ENCODE measurements at regions not wholly inside any gene's neighbourhood (a gene's known extent, or its start where the extent isn't known, plus 50 kb on each side); places are given as distances from the start of the nearest gene placed in this dataset.

GRCh38 chr2:121818546-121818945 is 63.1 kb downstream of the TSN start:
- H3K9me3 Mint-ChIP-seq, result no peaks in the 10 kb centered on the region
- H3K27ac Mint-ChIP-seq, result no peak overlapping the region
- H3K36me3 Mint-ChIP-seq (ENCODE audit: low read depth), result no peaks in the 10 kb centered on the region
- intact Hi-C loops (cut with micrococcal nuclease), result no loop called here
- no peak overlapping the region for H3K4me3 Mint-ChIP-seq
- DNase-seq (ENCODE audit: low spot score), result no peak
- peaks cover 21% of the 10 kb centered on the region for H3K27me3 Mint-ChIP-seq (ENCODE audit: insufficient read depth)
- no peaks in the 10 kb centered on the region for H3K4me1 Mint-ChIP-seq (ENCODE audit: low read depth)

GRCh38 chr2:121819846-121820245 is 64.4 kb downstream of the TSN start:
- DNase-seq (ENCODE audit: low spot score), result no peak
- Mint-ChIP-seq H3K4me1 (ENCODE audit: low read depth) (no peaks in the 10 kb centered on the region), H3K9me3 (no peaks in the 10 kb centered on the region), H3K27me3 (ENCODE audit: insufficient read depth) (peaks cover 17% of the 10 kb centered on the region), H3K36me3 (ENCODE audit: low read depth) (no peaks in the 10 kb centered on the region), H3K4me3 (no peak overlapping the region), H3K27ac (no peak overlapping the region)
- intact Hi-C loops (cut with micrococcal nuclease), result no loop called here

- intact Hi-C loops (cut with micrococcal nuclease), result no loop called here
Measured at GRCh38 chr2:121821476-121822158, 66.2 kb downstream of the TSN start.

GRCh38 chr2:121824264-121824663 is 68.8 kb downstream of the TSN start:
- H3K9me3 Mint-ChIP-seq, result no peaks in the 10 kb centered on the region
- peaks cover 4% of the 10 kb centered on the region for H3K27me3 Mint-ChIP-seq (ENCODE audit: insufficient read depth)
- no peak overlapping the region for H3K4me3 Mint-ChIP-seq

More at GRCh38 chr2:121821476-121822158, 66.2 kb downstream of the TSN start:
- Mint-ChIP-seq H3K4me1 (ENCODE audit: low read depth) (no peaks in the 10 kb centered on the region), H3K27ac (no peak overlapping the region), H3K9me3 (no peaks in the 10 kb centered on the region), H3K4me3 (no peak overlapping the region), H3K36me3 (ENCODE audit: low read depth) (no peaks in the 10 kb centered on the region), H3K27me3 (ENCODE audit: insufficient read depth) (peaks cover 15% of the 10 kb centered on the region)
- no peak for DNase-seq (ENCODE audit: low spot score)

GRCh38 chr2:121825003-121825950 is 69.8 kb downstream of the TSN start:
- Mint-ChIP-seq H3K4me1 (ENCODE audit: low read depth) (no peaks in the 10 kb centered on the region), H3K4me3 (no peak overlapping the region), H3K27me3 (ENCODE audit: insufficient read depth) (no peaks in the 10 kb centered on the region), H3K9me3 (no peaks in the 10 kb centered on the region), H3K27ac (no peak overlapping the region), H3K36me3 (ENCODE audit: low read depth) (no peaks in the 10 kb centered on the region)
- DNase-seq (ENCODE audit: low spot score), result no peak
- intact Hi-C loops (cut with micrococcal nuclease), result no loop called here

More at GRCh38 chr2:121824264-121824663, 68.8 kb downstream of the TSN start:
- Mint-ChIP-seq H3K27ac (no peak overlapping the region), H3K4me1 (ENCODE audit: low read depth) (no peaks in the 10 kb centered on the region), H3K36me3 (ENCODE audit: low read depth) (no peaks in the 10 kb centered on the region)
- intact Hi-C loops (cut with micrococcal nuclease), result no loop called here
- no peak for DNase-seq (ENCODE audit: low spot score)

GRCh38 chr2:121826036-121826435 is 70.6 kb downstream of the TSN start:
- Mint-ChIP-seq H3K27me3 (ENCODE audit: insufficient read depth) (no peaks in the 10 kb centered on the region), H3K9me3 (no peaks in the 10 kb centered on the region)

GRCh38 chr2:121828281-121828731 is 72.9 kb downstream of the TSN start:
- H3K27ac Mint-ChIP-seq, result no peak overlapping the region
- no peak overlapping the region for H3K4me3 Mint-ChIP-seq
- no peak for DNase-seq (ENCODE audit: low spot score)
- H3K27me3 Mint-ChIP-seq (ENCODE audit: insufficient read depth), result peaks cover 2% of the 10 kb centered on the region
- intact Hi-C loops (cut with micrococcal nuclease), result no loop called here
- no peaks in the 10 kb centered on the region for H3K9me3 Mint-ChIP-seq
- no peaks in the 10 kb centered on the region for H3K4me1 Mint-ChIP-seq (ENCODE audit: low read depth)
- no peaks in the 10 kb centered on the region for H3K36me3 Mint-ChIP-seq (ENCODE audit: low read depth)

More at GRCh38 chr2:121826036-121826435, 70.6 kb downstream of the TSN start:
- DNase-seq (ENCODE audit: low spot score), result no peak
- no peaks in the 10 kb centered on the region for H3K36me3 Mint-ChIP-seq (ENCODE audit: low read depth)
- no peak overlapping the region for H3K27ac Mint-ChIP-seq
- H3K4me3 Mint-ChIP-seq, result no peak overlapping the region
- intact Hi-C loops (cut with micrococcal nuclease), result no loop called here
- H3K4me1 Mint-ChIP-seq (ENCODE audit: low read depth), result no peaks in the 10 kb centered on the region

GRCh38 chr2:121830809-121831208 is 75.4 kb downstream of the TSN start:
- DNase-seq (ENCODE audit: low spot score), result no peak
- Mint-ChIP-seq H3K4me3 (no peak overlapping the region), H3K4me1 (ENCODE audit: low read depth) (no peaks in the 10 kb centered on the region), H3K9me3 (no peaks in the 10 kb centered on the region), H3K36me3 (ENCODE audit: low read depth) (no peaks in the 10 kb centered on the region), H3K27me3 (ENCODE audit: insufficient read depth) (peaks cover 2% of the 10 kb centered on the region), H3K27ac (no peak overlapping the region)
- intact Hi-C loops (cut with micrococcal nuclease), result no loop called here

- H3K36me3 Mint-ChIP-seq (ENCODE audit: low read depth), result no peaks in the 10 kb centered on the region
- DNase-seq (ENCODE audit: low spot score), result no peak
- H3K9me3 Mint-ChIP-seq, result no peaks in the 10 kb centered on the region
- peaks cover 2% of the 10 kb centered on the region for H3K27me3 Mint-ChIP-seq (ENCODE audit: insufficient read depth)
- H3K27ac Mint-ChIP-seq, result no peak overlapping the region
- no peak overlapping the region for H3K4me3 Mint-ChIP-seq
- intact Hi-C loops (cut with micrococcal nuclease), result no loop called here
- H3K4me1 Mint-ChIP-seq (ENCODE audit: low read depth), result no peaks in the 10 kb centered on the region
Measured at GRCh38 chr2:121831841-121832240, 76.4 kb downstream of the TSN start.

- peaks cover 2% of the 10 kb centered on the region for H3K27me3 Mint-ChIP-seq (ENCODE audit: insufficient read depth)
- no peaks in the 10 kb centered on the region for H3K36me3 Mint-ChIP-seq (ENCODE audit: low read depth)
Measured at GRCh38 chr2:121832412-121833357, 77.2 kb downstream of the TSN start.

GRCh38 chr2:121833358-121833723 is 77.9 kb downstream of the TSN start:
- intact Hi-C loops (cut with micrococcal nuclease), result no loop called here
- Mint-ChIP-seq H3K4me3 (no peak overlapping the region), H3K4me1 (ENCODE audit: low read depth) (no peaks in the 10 kb centered on the region), H3K27me3 (ENCODE audit: insufficient read depth) (peaks cover 2% of the 10 kb centered on the region), H3K36me3 (ENCODE audit: low read depth) (no peaks in the 10 kb centered on the region), H3K9me3 (no peaks in the 10 kb centered on the region), H3K27ac (no peak overlapping the region)
- DNase-seq (ENCODE audit: low spot score), result no peak

More at GRCh38 chr2:121832412-121833357, 77.2 kb downstream of the TSN start:
- DNase-seq (ENCODE audit: low spot score), result no peak
- no peaks in the 10 kb centered on the region for H3K9me3 Mint-ChIP-seq
- no peaks in the 10 kb centered on the region for H3K4me1 Mint-ChIP-seq (ENCODE audit: low read depth)
- H3K4me3 Mint-ChIP-seq, result no peak overlapping the region
- no peak overlapping the region for H3K27ac Mint-ChIP-seq
- intact Hi-C loops (cut with micrococcal nuclease), result no loop called here

GRCh38 chr2:121836611-121837010 is 81.2 kb downstream of the TSN start:
- no peak for DNase-seq (ENCODE audit: low spot score)
- H3K9me3 Mint-ChIP-seq, result no peaks in the 10 kb centered on the region
- intact Hi-C loops (cut with micrococcal nuclease), result no loop called here
- peaks cover 1% of the 10 kb centered on the region for H3K27me3 Mint-ChIP-seq (ENCODE audit: insufficient read depth)
- H3K36me3 Mint-ChIP-seq (ENCODE audit: low read depth), result no peaks in the 10 kb centered on the region
- H3K4me3 Mint-ChIP-seq, result no peak overlapping the region
- H3K27ac Mint-ChIP-seq, result no peak overlapping the region
- H3K4me1 Mint-ChIP-seq (ENCODE audit: low read depth), result no peaks in the 10 kb centered on the region
